Activated CD8-positive, alpha-beta T cell treated with anti-CD3 and anti-CD28 coated beads, Interleukin-2, amount 10 ng/mL, durations not matched to agents 7 days and 5 days (primary cell): ENCODE measurements at regions not wholly inside any gene's neighbourhood (a gene's known extent, or its start where the extent isn't known, plus 50 kb on each side); places are given as distances from the start of the nearest gene placed in this dataset.
"Not testable (repeated sequence)": the region's sequence is repeated elsewhere in the genome, so short reads cannot be mapped to it uniquely, and the experiment has no call there.

Source experiments
- ATAC-seq: fragments of 150-1000 bp; cut with Tn5 transposase; one replicate; pipeline ENCODE4 v1.10.0; 2021; ENCODE audit warnings: moderate library complexity
- CTCF ChIA-PET: fragments of 350-600 bp; sonication (Branson Sonifier 250); formaldehyde crosslinking; loops from one replicate; lab custom pipeline; 2021; ENCODE audit warnings: antibody characterized with exemption; lab: Charles Lee
- POLR2A ChIA-PET: fragments of 350-600 bp; sonication (Branson Sonifier 250); formaldehyde crosslinking; loops from one replicate; lab custom pipeline; 2021; ENCODE audit warnings: antibody characterized with exemption; lab: Charles Lee
- DNase-seq: peaks from one replicate; pipeline ENCODE4 v3.0.0-alpha.2; 2020
- H3K27ac Mint-ChIP-seq: one replicate; pipeline ENCODE4 v1.8.0; 2021; ENCODE audit warnings: mild to moderate bottlenecking, mixed read lengths
- H3K27me3 Mint-ChIP-seq: one replicate; pipeline ENCODE4 v1.8.0; 2021; ENCODE audit warnings: low read depth, mixed read lengths
- H3K36me3 Mint-ChIP-seq: one replicate; pipeline ENCODE4 v1.8.0; 2021; ENCODE audit warnings: low read depth, mixed read lengths
- H3K4me1 Mint-ChIP-seq: one replicate; pipeline ENCODE4 v1.8.0; 2021; ENCODE audit warnings: low read depth, mixed read lengths
- H3K4me3 Mint-ChIP-seq: one replicate; pipeline ENCODE4 v1.8.0; 2021; ENCODE audit warnings: mild to moderate bottlenecking, mixed read lengths
- H3K9me3 Mint-ChIP-seq: one replicate; pipeline ENCODE4 v1.8.0; 2022; ENCODE audit warnings: mixed read lengths; ENCODE audit not compliant: insufficient read depth

DNA sequence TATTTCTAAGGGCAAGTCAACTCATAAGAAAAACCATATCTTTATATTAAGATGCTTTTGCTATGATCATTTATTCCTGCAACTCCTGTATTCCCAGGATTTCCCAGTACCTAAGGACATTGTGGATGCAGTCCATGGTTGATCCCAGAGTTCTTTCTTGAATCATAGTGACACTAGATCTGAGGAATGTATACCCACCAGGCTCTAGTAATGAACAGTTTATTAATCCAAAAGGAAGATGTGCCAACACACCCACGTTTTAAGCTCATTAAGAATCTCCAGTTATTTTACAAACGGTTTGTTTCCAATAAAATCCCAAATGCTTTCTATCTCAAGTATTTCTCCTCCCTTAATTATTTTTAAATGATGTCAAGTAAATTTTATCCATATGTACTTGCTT lies 210.8 kb upstream of the ZEB2 start:
- Mint-ChIP-seq H3K9me3 (no peaks in the 10 kb centered on the region), H3K27ac (no peak overlapping the region), H3K27me3 (peaks cover 3% of the 10 kb centered on the region), H3K4me1 (no peaks in the 10 kb centered on the region), H3K4me3 (no peak overlapping the region), H3K36me3 (no peaks in the 10 kb centered on the region)
- ATAC-seq, result no peak
- CTCF ChIA-PET, result no interaction called here
- DNase-seq, result no peak
- POLR2A ChIA-PET, result no interaction called here

DNA sequence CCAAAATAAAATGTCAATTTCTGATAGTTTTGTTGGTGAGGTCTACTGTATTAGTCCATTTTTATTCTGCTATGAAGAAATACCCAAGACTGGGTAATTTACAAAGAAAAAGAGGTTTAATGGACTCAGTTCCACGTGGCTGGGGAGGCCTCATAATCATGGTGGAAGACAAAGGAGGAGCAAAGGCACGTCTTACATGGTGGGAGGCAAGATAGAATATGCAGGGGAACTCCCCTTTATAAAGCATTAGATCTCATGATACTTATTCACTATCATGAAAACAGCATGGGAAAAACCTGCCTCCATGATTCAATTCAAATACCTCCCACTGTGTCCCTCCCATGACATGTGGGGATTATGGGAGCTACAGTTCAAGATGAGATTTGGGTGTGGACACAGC lies 204.5 kb upstream of the ZEB2 start:
- not testable (repeated sequence) for H3K4me1 Mint-ChIP-seq

DNA sequence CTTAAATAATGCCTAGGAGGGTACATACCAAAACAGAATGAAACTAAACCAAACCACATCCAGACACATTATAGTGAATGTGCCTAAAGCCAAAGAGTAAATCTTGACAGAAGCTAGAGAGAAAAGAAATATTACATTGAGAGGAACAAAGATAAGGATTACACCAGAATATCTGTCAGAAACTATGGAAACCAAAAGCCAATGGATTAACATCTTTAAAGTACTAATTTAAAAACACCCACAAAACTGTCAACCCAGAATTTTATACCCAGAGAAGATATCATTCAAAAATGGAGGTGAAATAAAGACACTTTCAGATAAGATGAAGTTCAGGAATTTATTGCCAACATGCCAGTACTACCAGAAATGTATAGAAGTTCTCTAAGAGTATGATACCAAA lies 198.5 kb upstream of the ZEB2 start:
- ATAC-seq (no peak), DNase-seq (no peak)
- Mint-ChIP-seq H3K27ac (no peak overlapping the region), H3K36me3 (no peaks in the 10 kb centered on the region), H3K4me3 (no peak overlapping the region), H3K9me3 (peaks cover 11% of the 10 kb centered on the region), H3K27me3 (no peaks in the 10 kb centered on the region), H3K4me1 (no peaks in the 10 kb centered on the region)
- ChIA-PET POLR2A (no interaction called here), CTCF (no interaction called here)

More for the DNA sequence above, 204.5 kb upstream of the ZEB2 start:
- H3K27me3 Mint-ChIP-seq, H3K27ac Mint-ChIP-seq, H3K4me3 Mint-ChIP-seq, H3K36me3 Mint-ChIP-seq, DNase-seq, H3K9me3 Mint-ChIP-seq, POLR2A ChIA-PET, CTCF ChIA-PET, ATAC-seq: not testable (repeated sequence)

DNA sequence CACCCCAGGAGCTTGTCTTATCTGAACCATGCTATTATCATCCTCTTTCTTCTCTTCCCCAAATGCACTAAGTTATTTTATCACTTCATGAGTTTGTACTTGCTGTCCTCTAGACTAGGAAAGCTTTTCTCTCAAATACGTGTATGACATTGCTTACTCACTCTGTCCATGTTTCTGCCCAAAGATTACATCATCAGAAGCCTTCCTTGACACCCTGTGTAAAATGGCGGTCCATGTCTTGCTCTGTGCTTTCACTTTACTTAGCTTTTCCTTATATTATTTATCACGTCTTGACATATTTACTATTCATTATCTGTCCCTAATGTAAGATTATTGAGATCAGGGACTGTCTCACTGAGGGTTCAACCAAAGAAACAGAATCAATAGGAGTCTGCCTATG lies 196.1 kb upstream of the ZEB2 start:
- no peaks in the 10 kb centered on the region for H3K36me3 Mint-ChIP-seq
- ATAC-seq, result no peak
- no peaks in the 10 kb centered on the region for H3K4me1 Mint-ChIP-seq
- no peak for DNase-seq
- H3K27me3 Mint-ChIP-seq, result no peaks in the 10 kb centered on the region
- POLR2A ChIA-PET, result no interaction called here
- no peak overlapping the region for H3K27ac Mint-ChIP-seq
- peaks cover 11% of the 10 kb centered on the region for H3K9me3 Mint-ChIP-seq
- CTCF ChIA-PET, result no interaction called here
- no peak overlapping the region for H3K4me3 Mint-ChIP-seq

DNA sequence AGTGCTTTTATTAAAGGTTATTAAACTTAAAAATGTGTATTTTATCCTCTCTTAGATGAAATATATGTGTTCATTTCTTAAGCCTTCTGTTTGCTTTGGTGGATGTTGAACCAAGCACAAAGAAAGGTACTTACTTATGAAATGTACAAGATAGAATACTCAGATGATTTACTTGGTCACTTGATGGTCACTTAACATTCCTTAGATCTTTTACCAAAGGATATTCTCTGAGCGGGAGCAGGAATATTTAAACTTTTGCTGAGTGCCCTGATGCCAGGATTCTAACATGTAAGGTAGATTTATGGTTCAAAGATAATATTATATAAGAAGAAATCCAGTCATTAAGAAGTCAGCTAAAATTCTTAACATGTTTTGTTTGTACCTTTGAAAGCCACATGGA lies 193.5 kb upstream of the ZEB2 start:
- ChIA-PET POLR2A (no interaction called here), CTCF (no interaction called here)
- no peak overlapping the region for H3K4me3 Mint-ChIP-seq
- ATAC-seq (no peak), DNase-seq (no peak)
- H3K36me3 Mint-ChIP-seq, result no peaks in the 10 kb centered on the region
- H3K27me3 Mint-ChIP-seq, result no peaks in the 10 kb centered on the region
- H3K4me1 Mint-ChIP-seq, result no peaks in the 10 kb centered on the region
- H3K9me3 Mint-ChIP-seq, result peaks cover 6% of the 10 kb centered on the region
- no peak overlapping the region for H3K27ac Mint-ChIP-seq

DNA sequence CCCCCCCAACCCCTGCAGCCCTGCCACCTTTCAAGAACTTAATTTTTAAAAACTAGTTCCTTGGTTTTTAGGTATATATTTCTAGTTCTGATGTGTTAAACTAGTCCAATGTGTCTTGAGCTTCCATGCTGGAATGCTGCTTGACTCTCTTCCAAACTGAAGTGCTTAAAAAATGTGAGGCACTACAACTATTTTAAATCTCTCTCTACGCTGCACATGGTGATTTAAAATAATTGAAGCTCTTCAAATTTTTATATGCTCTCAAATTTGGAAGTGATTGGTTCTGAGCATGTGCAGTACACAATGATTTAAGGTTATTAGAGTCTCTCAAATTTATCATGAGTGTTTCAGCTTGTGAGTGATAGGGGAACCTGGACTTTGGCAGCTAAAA lies 192.6 kb upstream of the ZEB2 start:
- CTCF ChIA-PET, result no interaction called here

DNA sequence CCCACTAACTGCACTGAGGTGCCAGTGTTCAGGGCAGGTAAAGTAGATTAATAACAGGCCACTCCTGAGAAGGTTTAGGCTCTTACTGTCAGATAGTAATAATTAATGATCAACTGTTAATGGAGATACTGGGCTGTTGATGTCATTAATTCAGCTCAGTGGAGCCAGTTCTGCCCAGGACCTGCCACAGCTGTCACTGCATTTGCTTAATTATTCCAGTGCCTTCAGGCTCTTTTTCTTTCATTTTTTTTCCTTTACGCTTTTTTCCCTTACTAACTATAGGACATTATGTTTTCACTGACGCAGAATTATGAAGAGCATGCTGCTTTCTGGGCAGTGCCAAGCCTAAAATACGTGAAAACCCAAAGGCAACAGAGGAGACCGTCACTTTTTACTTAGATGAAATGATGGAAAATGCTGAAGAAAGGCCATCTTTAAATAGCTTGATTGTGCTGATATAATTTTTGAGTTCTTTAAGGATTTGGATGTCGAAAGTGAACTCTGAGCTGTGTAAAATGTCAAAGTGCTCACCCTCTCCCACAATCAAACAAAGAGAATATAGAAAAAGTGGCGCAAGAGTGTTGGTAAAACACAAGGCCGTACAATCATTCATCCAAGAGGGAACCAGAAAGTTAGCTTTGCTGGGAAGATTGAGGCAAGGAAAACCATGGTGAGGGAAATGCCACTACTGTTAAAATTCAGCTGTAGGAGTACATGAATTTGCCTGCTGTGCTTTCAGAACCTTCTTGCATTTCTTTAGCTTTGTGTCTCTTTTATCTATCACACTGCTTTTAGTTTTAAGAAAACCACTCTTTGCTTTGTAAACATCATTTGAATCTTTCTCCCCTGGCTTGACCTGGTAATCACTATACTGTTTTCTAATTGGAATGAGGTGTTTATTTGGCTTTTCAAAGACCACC lies 192.0 kb upstream of the ZEB2 start:
- H3K27ac Mint-ChIP-seq, result no peak overlapping the region

More for the DNA sequence above, 192.6 kb upstream of the ZEB2 start:
- ATAC-seq (no peak), DNase-seq (no peak)
- H3K4me3 Mint-ChIP-seq, result no peak overlapping the region
- no peak overlapping the region for H3K27ac Mint-ChIP-seq
- no peaks in the 10 kb centered on the region for H3K9me3 Mint-ChIP-seq
- no peaks in the 10 kb centered on the region for H3K27me3 Mint-ChIP-seq
- POLR2A ChIA-PET, result no interaction called here
- no peaks in the 10 kb centered on the region for H3K36me3 Mint-ChIP-seq
- H3K4me1 Mint-ChIP-seq, result no peaks in the 10 kb centered on the region

DNA sequence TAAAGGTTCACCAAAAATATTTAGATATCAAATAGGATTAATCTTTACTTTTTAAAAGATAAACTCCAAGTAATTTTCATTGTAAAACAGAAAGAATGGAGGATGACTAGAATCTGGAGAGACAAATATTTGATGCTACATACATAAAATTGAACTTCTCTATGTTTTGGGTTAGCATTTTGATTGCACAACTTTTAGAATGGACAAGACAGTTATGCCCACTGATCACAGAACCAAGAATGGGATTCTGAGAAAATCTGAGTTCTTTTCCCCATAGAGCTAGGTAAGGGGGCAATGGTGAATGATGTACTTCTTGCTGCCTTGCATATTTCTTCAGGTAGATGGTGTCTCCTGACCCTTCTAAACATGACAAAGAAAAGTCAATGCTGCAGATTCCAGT lies 191.2 kb upstream of the ZEB2 start:
- H3K4me3 Mint-ChIP-seq, result no peak overlapping the region
- no peaks in the 10 kb centered on the region for H3K4me1 Mint-ChIP-seq
- no peaks in the 10 kb centered on the region for H3K27me3 Mint-ChIP-seq
- CTCF ChIA-PET, result no interaction called here
- H3K27ac Mint-ChIP-seq, result no peak overlapping the region
- DNase-seq (no peak), ATAC-seq (no peak)
- no peaks in the 10 kb centered on the region for H3K36me3 Mint-ChIP-seq
- H3K9me3 Mint-ChIP-seq, result no peaks in the 10 kb centered on the region
- POLR2A ChIA-PET, result no interaction called here

More for the DNA sequence above, 192.0 kb upstream of the ZEB2 start:
- ATAC-seq (no peak), DNase-seq (no peak)
- Mint-ChIP-seq H3K27me3 (no peaks in the 10 kb centered on the region), H3K4me1 (no peaks in the 10 kb centered on the region), H3K36me3 (no peaks in the 10 kb centered on the region), H3K4me3 (no peak overlapping the region), H3K9me3 (no peaks in the 10 kb centered on the region)
- ChIA-PET CTCF (no interaction called here), POLR2A (no interaction called here)

DNA sequence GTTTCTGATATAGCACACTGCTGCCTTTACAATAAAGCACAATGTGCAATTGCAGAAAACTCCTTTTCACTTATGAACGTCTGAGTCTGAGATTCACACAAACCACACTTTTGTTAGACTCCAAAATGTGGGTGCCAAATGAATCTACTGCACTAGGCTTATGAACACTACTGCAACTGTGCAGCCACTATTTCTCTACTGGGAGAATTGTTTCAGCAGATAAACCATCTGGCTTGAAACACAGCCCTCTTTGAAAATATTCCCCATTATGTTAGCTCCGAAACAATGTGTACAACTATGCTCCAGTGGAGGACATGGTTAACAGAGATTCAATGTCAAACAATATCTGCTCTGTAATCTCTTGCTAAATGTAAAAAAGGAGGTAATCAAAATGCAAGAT lies 188.7 kb upstream of the ZEB2 start:
- no peaks in the 10 kb centered on the region for H3K4me1 Mint-ChIP-seq
- no peak for DNase-seq
- CTCF ChIA-PET, result no interaction called here
- no peak for ATAC-seq
- H3K36me3 Mint-ChIP-seq, result no peaks in the 10 kb centered on the region
- no peak overlapping the region for H3K27ac Mint-ChIP-seq
- no peaks in the 10 kb centered on the region for H3K9me3 Mint-ChIP-seq
- H3K4me3 Mint-ChIP-seq, result no peak overlapping the region
- POLR2A ChIA-PET, result no interaction called here
- H3K27me3 Mint-ChIP-seq, result no peaks in the 10 kb centered on the region

DNA sequence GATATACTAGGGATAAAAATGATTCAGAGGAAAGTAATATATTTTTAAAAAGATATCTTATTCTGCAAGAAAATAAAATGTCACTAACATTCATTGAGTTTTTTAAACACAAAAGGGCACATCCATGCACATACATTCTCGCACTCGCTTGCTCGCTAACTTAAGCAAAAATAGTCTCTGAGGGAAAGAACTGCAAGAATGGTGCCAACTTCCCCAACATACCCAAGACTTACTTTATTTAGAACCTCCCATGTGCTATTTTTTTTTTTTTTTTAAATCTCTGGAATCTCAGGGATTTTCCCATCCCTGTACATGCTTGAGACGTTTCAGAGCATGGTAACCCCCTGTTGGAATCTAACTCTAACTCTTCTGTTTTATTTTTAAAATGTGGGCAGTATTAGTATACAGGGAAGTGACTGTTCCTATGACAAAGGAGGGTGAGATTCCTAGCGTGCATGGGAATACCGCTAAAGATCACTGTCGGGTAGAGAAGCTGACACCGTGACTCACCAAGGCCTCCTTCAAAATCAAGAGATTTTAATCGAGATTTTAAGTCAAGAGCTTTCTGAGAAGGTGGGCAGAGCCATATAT lies 187.9 kb upstream of the ZEB2 start:
- ATAC-seq (no peak), DNase-seq (no peak)
- Mint-ChIP-seq H3K27me3 (no peaks in the 10 kb centered on the region), H3K27ac (no peak overlapping the region), H3K4me3 (no peak overlapping the region), H3K4me1 (no peaks in the 10 kb centered on the region), H3K9me3 (no peaks in the 10 kb centered on the region), H3K36me3 (no peaks in the 10 kb centered on the region)
- CTCF ChIA-PET, result no interaction called here
- POLR2A ChIA-PET, result no interaction called here

DNA sequence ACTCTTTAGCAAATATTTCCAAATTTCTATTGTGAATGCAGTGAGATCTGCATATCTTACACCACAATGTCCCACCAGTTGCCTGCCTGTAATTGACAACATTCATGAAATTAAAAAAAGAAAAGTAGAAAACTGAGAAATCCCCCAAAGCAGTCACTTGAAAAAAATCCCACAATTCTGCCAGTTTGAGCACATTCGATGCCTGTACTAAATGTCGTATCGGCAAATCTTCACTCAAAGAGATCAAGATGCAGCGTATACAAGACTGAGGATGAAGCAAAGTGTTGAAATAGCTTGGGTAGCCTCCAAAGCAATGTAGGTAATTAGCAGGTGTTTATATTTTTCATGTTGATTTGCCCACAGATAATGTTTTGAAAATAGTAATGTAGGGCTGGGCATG lies 186.7 kb upstream of the ZEB2 start:
- ATAC-seq (no peak), DNase-seq (no peak)
- Mint-ChIP-seq H3K9me3 (no peaks in the 10 kb centered on the region), H3K4me3 (no peak overlapping the region), H3K4me1 (no peaks in the 10 kb centered on the region), H3K36me3 (no peaks in the 10 kb centered on the region), H3K27ac (no peak overlapping the region), H3K27me3 (no peaks in the 10 kb centered on the region)
- ChIA-PET POLR2A (no interaction called here), CTCF (no interaction called here)

DNA sequence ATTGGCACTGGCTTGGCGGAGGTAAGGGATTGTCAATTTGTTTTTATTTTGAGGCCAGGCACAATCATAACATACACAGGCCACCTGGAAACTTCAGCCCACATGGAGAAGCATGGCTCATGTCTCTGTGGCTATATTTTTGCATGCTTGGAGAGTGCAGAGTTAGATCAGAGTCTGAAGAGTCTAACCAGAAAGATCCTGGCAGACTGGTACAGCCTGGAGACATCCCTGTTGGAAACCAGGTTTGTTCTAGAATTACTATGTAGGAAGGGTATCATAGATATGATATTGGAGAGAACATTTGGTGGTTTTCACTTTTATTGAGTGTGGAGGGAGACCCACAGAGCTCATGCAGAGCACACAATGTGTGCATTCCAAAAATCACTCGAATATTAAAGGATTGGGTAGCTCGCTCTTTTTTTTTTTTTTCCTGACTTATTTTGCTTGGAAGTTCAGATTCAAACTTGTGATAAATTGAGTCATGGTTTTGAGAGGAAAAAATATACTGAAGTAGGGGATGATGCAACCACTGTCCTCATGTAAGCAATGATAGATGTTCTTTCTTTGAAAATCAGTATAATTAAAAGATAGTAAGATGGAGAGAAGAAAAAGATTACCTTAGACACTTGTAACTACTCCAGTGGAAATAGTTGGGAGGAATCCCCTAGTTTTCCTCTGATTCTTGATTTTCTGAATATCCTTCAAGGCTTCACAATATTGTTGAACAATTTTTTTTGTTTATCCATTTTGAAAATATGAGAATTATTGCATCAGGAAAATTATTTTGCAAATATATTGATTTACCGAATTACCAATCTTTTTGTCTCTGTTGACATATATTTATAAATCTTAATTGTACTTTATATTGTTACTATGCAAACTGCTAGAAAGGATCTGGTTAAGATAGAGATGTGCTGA lies 185.7 kb upstream of the ZEB2 start:
- no peak overlapping the region for H3K27ac Mint-ChIP-seq
- ATAC-seq, result no peak
- ChIA-PET POLR2A (no interaction called here), CTCF (no interaction called here)
- H3K36me3 Mint-ChIP-seq, result no peaks in the 10 kb centered on the region
- H3K9me3 Mint-ChIP-seq, result no peaks in the 10 kb centered on the region
- H3K4me3 Mint-ChIP-seq, result no peak overlapping the region
- no peaks in the 10 kb centered on the region for H3K4me1 Mint-ChIP-seq
- no peaks in the 10 kb centered on the region for H3K27me3 Mint-ChIP-seq
- no peak for DNase-seq
